C4-2B (cell line): ENCODE measurements at regions not wholly inside any gene's neighbourhood (a gene's known extent, or its start where the extent isn't known, plus 50 kb on each side); places are given as distances from the start of the nearest gene placed in this dataset.

Source experiments
- H3K27ac ChIP-seq: fragments of 450-650 bp; 2 replicates; pipeline ENCODE4 v1.5.1; 2017
- ZFX ChIP-seq: fragments of 450-650 bp; IDR thresholded peaks from 2 replicates; pipeline ENCODE4 v1.6.1; 2017
- TF ChIP-seq, protein P1 (sequence below): fragments of 450-650 bp; conservative IDR thresholded peaks from 2 replicates; pipeline ENCODE4 v1.5.1; 2017; ENCODE audit warnings: mild to moderate bottlenecking

GRCh38 chr2:128690431-128690830 lies 371.8 kb upstream of the HS6ST1 start:
- no peak for TF ChIP-seq ZFX
- TF ChIP-seq, protein P1, sequence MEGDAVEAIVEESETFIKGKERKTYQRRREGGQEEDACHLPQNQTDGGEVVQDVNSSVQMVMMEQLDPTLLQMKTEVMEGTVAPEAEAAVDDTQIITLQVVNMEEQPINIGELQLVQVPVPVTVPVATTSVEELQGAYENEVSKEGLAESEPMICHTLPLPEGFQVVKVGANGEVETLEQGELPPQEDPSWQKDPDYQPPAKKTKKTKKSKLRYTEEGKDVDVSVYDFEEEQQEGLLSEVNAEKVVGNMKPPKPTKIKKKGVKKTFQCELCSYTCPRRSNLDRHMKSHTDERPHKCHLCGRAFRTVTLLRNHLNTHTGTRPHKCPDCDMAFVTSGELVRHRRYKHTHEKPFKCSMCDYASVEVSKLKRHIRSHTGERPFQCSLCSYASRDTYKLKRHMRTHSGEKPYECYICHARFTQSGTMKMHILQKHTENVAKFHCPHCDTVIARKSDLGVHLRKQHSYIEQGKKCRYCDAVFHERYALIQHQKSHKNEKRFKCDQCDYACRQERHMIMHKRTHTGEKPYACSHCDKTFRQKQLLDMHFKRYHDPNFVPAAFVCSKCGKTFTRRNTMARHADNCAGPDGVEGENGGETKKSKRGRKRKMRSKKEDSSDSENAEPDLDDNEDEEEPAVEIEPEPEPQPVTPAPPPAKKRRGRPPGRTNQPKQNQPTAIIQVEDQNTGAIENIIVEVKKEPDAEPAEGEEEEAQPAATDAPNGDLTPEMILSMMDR = no peak
- no peak overlapping the region for H3K27ac ChIP-seq

- TF ChIP-seq ZFX = no peak
- TF ChIP-seq, protein P1 = no peak
- H3K27ac ChIP-seq = no peak overlapping the region
Measured at GRCh38 chr2:128690869-128691268, 372.2 kb upstream of the HS6ST1 start.

DNA sequence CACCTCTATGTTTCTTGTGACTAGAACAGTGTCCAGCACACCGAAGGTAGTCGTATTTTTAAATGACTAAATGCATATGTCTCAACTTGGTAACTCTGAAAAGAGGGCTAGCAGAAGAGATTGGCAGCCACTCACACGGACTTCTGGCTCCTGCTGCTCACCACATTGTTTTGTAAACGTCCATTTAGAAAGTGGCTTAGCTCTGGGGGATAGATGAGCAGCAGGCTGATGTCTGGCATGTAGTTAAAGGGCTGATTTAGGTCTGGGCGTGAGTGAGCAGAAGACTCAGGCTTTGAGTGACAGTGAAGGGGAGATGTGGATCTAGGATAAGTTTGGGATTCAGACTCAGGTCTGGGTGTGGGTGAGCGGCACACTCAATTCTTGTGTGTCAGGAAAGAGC lies 372.9 kb upstream of the HS6ST1 start:
- no peak for TF ChIP-seq ZFX
- TF ChIP-seq, protein P1 = no peak
- no peak overlapping the region for H3K27ac ChIP-seq

DNA sequence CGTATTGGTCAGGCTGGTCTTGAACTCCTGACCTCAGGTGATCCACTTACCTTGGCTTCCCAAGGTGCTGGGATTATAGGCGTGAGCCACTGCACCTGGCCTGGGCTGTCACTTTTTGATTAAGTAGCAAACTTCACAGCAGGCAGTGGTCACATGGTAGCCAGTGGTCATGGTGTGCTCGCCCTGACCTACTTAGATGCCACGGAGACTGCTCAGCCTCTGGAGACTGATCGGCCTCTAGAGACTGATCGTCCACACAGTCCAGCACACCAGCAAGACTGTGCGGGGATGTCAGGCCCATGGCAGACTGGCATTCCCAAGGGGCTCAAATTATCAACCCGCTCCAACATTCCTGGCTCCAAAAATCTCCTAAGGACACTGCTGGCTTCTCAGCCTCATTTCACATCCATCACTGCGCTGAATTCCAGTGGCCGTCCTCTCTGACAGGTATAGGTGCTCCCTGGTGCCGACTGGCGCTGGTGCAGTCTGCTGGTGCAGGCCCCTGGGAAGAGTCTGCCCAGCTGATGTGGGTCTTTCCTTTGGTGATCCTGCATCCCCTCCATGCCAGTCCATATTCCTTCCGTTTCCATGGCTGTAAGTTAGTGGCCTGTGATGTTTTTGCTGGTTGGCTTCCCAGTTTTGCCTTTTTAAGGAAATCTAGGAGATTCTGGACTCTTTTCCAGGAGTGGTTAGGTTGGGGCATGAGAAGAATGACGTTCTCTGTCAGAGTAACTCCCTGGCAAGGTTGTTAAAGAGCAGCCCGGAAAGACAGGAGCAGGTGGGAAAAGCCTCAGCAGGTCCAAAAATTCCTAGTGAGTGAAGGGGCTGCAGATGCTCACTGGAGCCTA lies 374.5 kb upstream of the HS6ST1 start:
- H3K27ac ChIP-seq = no peak overlapping the region
- TF ChIP-seq ZFX = no peak
- TF ChIP-seq, protein P1 = no peak

DNA sequence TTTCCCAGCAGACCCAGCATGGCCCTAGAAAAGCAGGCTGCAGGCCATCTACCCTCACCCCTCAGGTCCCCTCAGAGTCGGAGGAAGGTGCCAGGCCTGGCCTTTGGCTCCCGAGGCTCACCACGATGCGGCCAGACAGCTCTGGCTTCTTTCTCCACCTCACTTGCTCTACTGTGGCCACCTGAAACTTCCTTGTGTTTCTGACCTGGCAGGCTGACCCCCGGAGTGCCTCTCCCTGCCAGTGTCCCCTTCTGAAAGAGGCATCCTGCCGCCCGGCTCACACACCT lies 375.0 kb upstream of the HS6ST1 start:
- no peak overlapping the region for H3K27ac ChIP-seq
- TF ChIP-seq ZFX = no peak
- TF ChIP-seq, protein P1 = no peak

DNA sequence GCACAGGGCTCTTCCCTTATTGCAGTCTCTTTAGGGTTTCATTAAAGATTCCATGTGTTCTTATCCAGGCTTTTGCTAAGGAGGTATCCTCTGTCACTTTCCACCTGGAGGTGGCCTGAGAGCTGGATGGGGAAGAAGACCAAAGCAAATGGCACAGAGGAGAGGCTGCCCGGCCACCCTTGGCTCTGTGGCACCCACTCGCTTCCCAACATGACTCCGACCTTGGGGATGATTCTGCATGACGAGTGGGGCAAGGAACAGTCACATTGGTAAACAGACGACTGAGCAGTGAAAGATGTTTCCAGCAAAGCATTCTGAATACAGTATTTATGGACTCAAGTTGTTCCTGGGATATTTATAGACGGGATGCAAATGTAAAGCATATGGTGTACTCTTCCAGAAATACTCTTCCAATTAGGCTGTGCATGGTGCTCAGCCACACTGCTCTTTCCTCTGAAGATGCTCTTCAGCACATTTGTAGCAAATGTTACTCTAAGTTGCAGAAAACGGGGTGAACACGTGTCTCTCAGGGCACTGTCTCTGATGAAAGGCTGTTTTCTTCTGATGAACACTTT lies 377.1 kb upstream of the HS6ST1 start:
- TF ChIP-seq, protein P1 = no peak
- TF ChIP-seq ZFX = no peak
- H3K27ac ChIP-seq = no peak overlapping the region

DNA sequence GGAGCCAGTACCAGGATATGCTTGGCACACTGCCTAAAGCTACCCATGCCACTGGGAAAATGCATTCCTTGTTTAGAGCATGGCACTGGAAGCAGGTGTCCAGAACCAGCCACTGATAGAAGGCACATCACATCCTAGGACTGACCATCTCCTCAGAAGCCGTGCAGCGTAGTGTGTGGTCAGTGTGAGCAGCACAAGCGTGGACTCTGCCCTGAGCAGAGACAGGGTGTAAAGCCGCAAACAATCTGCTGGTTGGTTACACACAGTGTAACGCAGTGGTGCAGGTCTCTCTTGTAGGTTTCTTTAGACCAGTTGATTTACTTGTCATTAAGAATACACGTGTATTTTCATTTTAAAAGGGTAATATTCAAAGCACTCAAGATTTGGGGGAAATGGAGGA lies 377.8 kb upstream of the HS6ST1 start:
- no peak overlapping the region for H3K27ac ChIP-seq

More for the DNA sequence above, 377.8 kb upstream of the HS6ST1 start:
- TF ChIP-seq, protein P1 = no peak
- TF ChIP-seq ZFX = no peak
